Inferior parietal cortex (tissue), 1 donor: ENCODE measurements at regions not wholly inside any gene's neighbourhood (a gene's known extent, or its start where the extent isn't known, plus 50 kb on each side); places are given as distances from the start of the nearest gene placed in this dataset.

ENCODE experiments used
- DNase-seq: peaks from one replicate; pipeline ENCODE4 v3.0.0-alpha.2; 2016; ENCODE audit errors: extremely low spot score

GRCh38 chr3:159844801-159845261, 143.8 kb upstream of the IL12A start:
- DNase-seq: no peak

- no peak for DNase-seq
These were observed 142.9 kb upstream of the IL12A start for GRCh38 chr3:159845737-159846136.

- no peak for DNase-seq
These were observed 142.4 kb upstream of the IL12A start for GRCh38 chr3:159846255-159846654.

- DNase-seq: peak; percentile 71
These were observed 140.1 kb upstream of the IL12A start for GRCh38 chr3:159848348-159849118.

GRCh38 chr3:159850481-159850880, 138.2 kb upstream of the IL12A start:
- DNase-seq: no peak

GRCh38 chr3:159852266-159852665, 136.4 kb upstream of the IL12A start:
- no peak for DNase-seq

GRCh38 chr3:159852821-159853505, 135.7 kb upstream of the IL12A start:
- peak; percentile 57 for DNase-seq

GRCh38 chr3:159853506-159853864, 135.2 kb upstream of the IL12A start:
- no peak for DNase-seq

GRCh38 chr3:159854500-159855124, 134.0 kb upstream of the IL12A start:
- DNase-seq: peak; percentile 65

- no peak for DNase-seq
These were observed 132.9 kb upstream of the IL12A start for GRCh38 chr3:159855599-159856346.

- DNase-seq: no peak
These were observed 132.0 kb upstream of the IL12A start for GRCh38 chr3:159856590-159857104.

GRCh38 chr3:159857840-159858239, 130.8 kb upstream of the IL12A start:
- DNase-seq: no peak

GRCh38 chr3:159858650-159859049, 130.0 kb upstream of the IL12A start:
- no peak for DNase-seq

GRCh38 chr3:159859424-159859823, 129.2 kb upstream of the IL12A start:
- no peak for DNase-seq

GRCh38 chr3:159859836-159860235, 128.8 kb upstream of the IL12A start:
- DNase-seq: no peak

GRCh38 chr3:159860269-159861116, 128.1 kb upstream of the IL12A start:
- DNase-seq: no peak

GRCh38 chr3:159861369-159861987, 127.2 kb upstream of the IL12A start:
- no peak for DNase-seq

GRCh38 chr3:159865041-159865579, 123.5 kb upstream of the IL12A start:
- no peak for DNase-seq

- DNase-seq: no peak
These were observed 122.4 kb upstream of the IL12A start for GRCh38 chr3:159866201-159866746.

- DNase-seq: no peak
These were observed 121.3 kb upstream of the IL12A start for GRCh38 chr3:159867372-159867771.
